Activated CD4-positive, alpha-beta T cell treated with anti-CD3 and anti-CD28 coated beads, Interleukin-2, amount 50 U/mL, for 48 hours (primary cell): ENCODE measurements at regions not wholly inside any gene's neighbourhood (a gene's known extent, or its start where the extent isn't known, plus 50 kb on each side); places are given as distances from the start of the nearest gene placed in this dataset.
"Not testable (repeated sequence)": the region's sequence is repeated elsewhere in the genome, so short reads cannot be mapped to it uniquely, and the experiment has no call there.

Experiments
- DNase-seq, 2 experiments: peaks; one replicate each; pipeline ENCODE4 v3.0.0-alpha.2; 2020

GRCh38 chr15:24733659-24734058, 58.1 kb downstream of the NPAP1 start:
- no peak for DNase-seq

- no peak for DNase-seq
Measured at GRCh38 chr15:24734396-24734795, 58.8 kb downstream of the NPAP1 start.

GRCh38 chr15:24745290-24745689, 69.7 kb downstream of the NPAP1 start:
- no peak for DNase-seq

GRCh38 chr15:24746094-24746493, 70.5 kb downstream of the NPAP1 start:
- DNase-seq: no peak

GRCh38 chr15:24747376-24747775, 71.8 kb downstream of the NPAP1 start:
- DNase-seq: no peak

GRCh38 chr15:24748812-24749439, 73.4 kb downstream of the NPAP1 start:
- DNase-seq: no peak

GRCh38 chr15:24752354-24752753, 76.8 kb downstream of the NPAP1 start:
- no peak for DNase-seq

GRCh38 chr15:24756101-24756500, 80.5 kb downstream of the NPAP1 start:
- no peak for DNase-seq

GRCh38 chr15:24760066-24760465, 84.5 kb downstream of the NPAP1 start:
- DNase-seq: no peak

GRCh38 chr15:24761704-24762302, 86.2 kb downstream of the NPAP1 start:
- DNase-seq: no peak

- no peak for DNase-seq
Measured at GRCh38 chr15:24763891-24764290, 88.3 kb downstream of the NPAP1 start.

GRCh38 chr15:24764375-24765171, 89.0 kb downstream of the NPAP1 start:
- DNase-seq: no peak

- DNase-seq: no peak
Measured at GRCh38 chr15:24766511-24767133, 91.0 kb downstream of the NPAP1 start.

- no peak for DNase-seq
Measured at GRCh38 chr15:24772266-24772665, 96.7 kb downstream of the NPAP1 start.

- DNase-seq: peak; percentile 45 to 56
Measured at GRCh38 chr15:24772686-24773373, 97.3 kb downstream of the NPAP1 start.

- no peak for DNase-seq
Measured at GRCh38 chr15:24777307-24777706, 101.7 kb downstream of the NPAP1 start.

- DNase-seq: no peak
Measured at GRCh38 chr15:24784506-24784905, 108.9 kb downstream of the NPAP1 start.

- DNase-seq: no peak
Measured at GRCh38 chr15:24786347-24786746, 110.8 kb downstream of the NPAP1 start.

GRCh38 chr15:24802624-24803023, 127.0 kb downstream of the NPAP1 start:
- not testable (repeated sequence) for DNase-seq

GRCh38 chr15:24819680-24820079, 135.1 kb upstream of the SNRPN start:
- no peak for DNase-seq

GRCh38 chr15:24823473-24823872, 131.3 kb upstream of the SNRPN start:
- DNase-seq: no peak

- no peak for DNase-seq
Measured at GRCh38 chr15:24832282-24832681, 122.5 kb upstream of the SNRPN start.

GRCh38 chr15:24835301-24835700, 119.5 kb upstream of the SNRPN start:
- DNase-seq: no peak
